Kidney capillary endothelial cell (primary cell): ENCODE measurements at regions not wholly inside any gene's neighbourhood (a gene's known extent, or its start where the extent isn't known, plus 50 kb on each side); places are given as distances from the start of the nearest gene placed in this dataset.
"Not testable (repeated sequence)": the region's sequence is repeated elsewhere in the genome, so short reads cannot be mapped to it uniquely, and the experiment has no call there.

ENCODE experiments used
- DNase-seq: peaks from one replicate; pipeline ENCODE4 v3.0.0-alpha.2; 2018; ENCODE audit warnings: low spot score

- DNase-seq, result no peak
Observed at GRCh38 chrX:40887476-40887875, 152.1 kb upstream of the MED14 start.

- DNase-seq, result no peak
Observed at GRCh38 chrX:40891798-40892197, 156.5 kb upstream of the MED14 start.

- no peak for DNase-seq
Observed at GRCh38 chrX:40893251-40893910, 158.0 kb upstream of the MED14 start.

DNA sequence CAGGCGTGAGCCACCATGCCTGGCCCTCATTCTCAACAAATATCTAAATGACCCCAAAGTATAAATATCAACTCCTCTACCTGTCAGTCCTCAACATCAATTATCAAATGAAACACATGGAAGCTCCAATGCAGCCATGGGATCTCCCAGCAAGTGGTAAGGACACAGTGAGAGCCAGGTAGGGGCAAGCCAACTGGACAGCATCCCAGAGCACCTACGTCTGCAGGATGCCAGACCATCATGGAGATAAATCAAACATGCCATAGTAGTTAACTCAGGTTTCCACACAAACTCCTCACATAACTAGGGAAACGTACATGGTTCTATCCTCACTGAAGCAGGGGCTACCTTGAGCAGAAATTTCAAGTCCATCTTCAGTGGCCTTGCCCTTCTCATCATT lies 159.9 kb upstream of the MED14 start:
- DNase-seq, result no peak

- DNase-seq, result no peak
Observed at GRCh38 chrX:40897718-40898270, 162.5 kb upstream of the MED14 start.

- DNase-seq, result not testable (repeated sequence)
Observed at GRCh38 chrX:40904739-40905138, 169.4 kb upstream of the MED14 start.

- DNase-seq, result peak; percentile 27
Observed at GRCh38 chrX:40908026-40908425, 172.7 kb upstream of the MED14 start.

GRCh38 chrX:40908857-40909475 lies 173.6 kb upstream of the MED14 start:
- peak; percentile 33 for DNase-seq

DNA sequence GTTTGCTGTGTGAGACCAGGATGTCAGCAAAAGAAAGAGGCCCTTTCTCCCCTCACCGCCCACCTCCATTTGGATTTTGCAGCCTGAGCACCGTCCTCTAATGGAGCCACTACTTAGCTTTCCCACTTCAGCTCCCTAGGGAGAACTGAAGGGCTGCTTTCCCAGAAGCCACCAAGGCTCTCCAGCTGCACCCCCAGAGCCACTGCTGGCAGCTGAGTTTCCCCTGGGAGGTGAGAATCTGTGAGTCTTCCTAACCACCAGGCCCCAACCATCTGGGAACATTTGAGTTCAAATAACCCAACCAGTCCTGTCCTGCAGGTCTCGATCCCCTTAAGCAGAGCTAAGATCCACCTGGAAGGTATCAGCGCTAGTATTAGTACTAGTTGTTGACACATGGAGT lies 173.1 kb upstream of the USP9X start:
- DNase-seq, result no peak

DNA sequence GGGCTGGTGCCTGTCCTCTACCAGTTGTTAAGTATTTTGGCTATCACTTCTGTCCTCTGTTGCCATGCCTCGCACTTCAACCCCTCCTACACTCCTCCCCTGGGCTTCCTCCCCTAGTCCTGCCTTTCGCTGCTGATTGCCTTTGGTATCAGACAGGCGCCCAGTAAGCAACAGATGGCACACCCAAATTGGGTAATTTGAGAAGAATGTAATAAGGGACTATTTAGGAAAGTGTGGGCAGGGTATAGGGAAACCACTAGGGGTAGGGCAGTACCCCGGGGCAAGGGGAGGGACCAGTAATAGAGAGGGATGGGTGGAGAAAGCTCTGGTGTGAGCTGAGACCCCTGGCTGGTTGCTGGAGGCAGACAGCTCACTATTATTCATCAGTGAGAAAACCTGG lies 172.7 kb upstream of the USP9X start:
- no peak for DNase-seq

DNA sequence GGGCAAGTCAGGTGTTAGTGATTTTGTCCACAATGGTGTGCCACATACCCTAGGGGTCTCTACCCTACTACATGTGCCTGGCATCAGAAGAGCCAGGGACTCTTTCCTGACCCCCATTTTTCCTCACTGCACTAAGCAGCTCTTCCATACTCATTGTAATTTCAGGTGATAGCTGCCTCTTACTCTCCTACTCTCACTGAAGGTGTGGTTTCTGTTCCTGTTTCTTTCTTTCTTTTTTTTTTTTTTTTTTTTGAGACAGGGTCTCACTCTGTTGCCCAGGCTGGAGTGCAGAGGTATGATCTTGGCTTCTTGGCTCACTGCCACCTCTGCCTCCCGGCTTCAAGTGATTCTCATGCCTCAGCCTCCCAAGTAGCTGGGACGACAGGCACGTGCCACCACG lies 164.9 kb upstream of the USP9X start:
- no peak for DNase-seq

- DNase-seq, result peak; percentile 31
Observed at GRCh38 chrX:40922307-40922706, 162.9 kb upstream of the USP9X start.

- DNase-seq, result not testable (repeated sequence)
Observed at GRCh38 chrX:40926739-40927427, 158.4 kb upstream of the USP9X start.

- DNase-seq, result no peak
Observed at GRCh38 chrX:40928076-40928475, 157.2 kb upstream of the USP9X start.

DNA sequence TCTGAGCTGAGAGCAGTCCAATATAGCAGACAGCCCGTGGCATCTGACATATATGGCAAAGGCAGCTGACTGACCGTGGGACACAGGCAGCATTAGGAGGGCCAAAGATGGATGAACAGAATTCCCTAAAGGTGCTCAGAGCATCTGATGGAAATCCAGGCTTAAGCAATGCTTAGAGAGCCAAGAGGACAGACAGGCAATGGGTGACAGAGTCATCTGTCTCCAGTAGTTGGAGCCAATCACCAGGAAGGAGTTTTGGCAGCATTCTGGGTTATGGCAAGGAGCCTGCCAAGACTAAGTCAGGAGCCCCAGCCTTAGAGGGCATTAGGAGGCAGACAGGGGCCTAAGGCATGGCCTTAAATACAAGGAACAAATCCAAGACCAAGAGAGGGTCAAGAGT lies 153.3 kb upstream of the USP9X start:
- DNase-seq, result no peak

DNA sequence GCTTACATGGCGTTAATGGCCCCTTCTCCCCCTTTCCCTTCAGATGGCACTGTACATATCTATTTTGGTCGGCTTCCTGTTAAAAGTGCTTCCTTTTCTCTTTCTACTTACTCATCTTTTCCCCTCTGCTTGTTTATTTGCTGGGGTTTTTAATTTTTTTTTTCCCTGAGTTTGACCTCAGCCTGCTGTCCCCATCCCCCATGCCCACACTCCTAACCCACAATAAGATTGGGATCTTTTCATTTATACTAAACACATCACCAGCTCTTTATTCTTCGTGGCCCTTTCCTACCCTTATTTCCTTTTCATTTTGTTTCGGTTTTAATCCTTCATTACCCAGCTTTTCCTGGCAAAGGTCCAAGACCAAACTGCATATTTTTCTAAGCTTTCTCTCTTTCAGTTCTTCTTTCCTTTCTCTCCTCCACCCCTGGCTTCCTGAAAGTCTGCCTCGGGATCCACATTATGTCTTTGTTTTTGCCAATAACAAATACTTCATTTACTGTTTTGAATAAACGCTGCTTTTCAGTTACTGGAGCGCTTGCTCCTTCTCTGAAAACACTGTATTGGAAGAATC lies 152.0 kb upstream of the USP9X start:
- no peak for DNase-seq

DNA sequence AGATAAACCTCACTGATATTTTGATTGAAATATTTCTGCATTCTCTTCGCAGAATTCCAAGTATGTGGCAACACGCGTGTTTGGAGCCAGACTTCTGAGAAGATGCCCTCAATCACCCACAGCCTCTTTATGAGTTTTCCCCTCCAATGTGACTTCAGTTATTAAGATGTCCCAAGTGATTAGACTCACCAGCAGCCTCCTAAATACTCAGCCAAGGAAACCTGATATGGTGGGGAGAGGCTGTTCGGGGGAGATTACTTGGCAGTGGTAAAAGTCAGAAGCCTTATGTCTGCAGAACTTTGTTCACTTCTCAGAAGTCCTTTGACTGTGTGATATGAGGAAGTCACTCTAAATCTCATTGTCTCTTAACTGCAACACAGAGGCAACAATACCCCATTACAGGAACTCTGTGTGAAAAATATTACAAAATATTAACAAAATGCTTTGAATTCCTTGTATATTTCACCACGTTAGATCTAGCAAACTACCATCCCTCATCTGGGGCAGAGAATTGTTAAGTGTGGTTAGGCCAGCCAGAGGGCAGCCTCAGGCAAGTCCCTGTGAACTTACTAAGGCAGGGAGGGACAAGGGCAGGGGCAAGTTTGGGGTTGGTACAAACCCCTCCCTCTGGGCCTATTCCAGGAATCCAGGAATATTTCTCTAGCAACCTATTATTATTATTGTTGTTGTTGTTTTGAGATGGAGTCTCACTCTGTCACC lies 151.4 kb upstream of the USP9X start:
- no peak for DNase-seq

- DNase-seq, result no peak
Observed at GRCh38 chrX:40936827-40937226, 148.4 kb upstream of the USP9X start.

GRCh38 chrX:40938423-40938822 lies 146.8 kb upstream of the USP9X start:
- no peak for DNase-seq

GRCh38 chrX:40943093-40943641 lies 142.1 kb upstream of the USP9X start:
- DNase-seq, result no peak

- no peak for DNase-seq
Observed at GRCh38 chrX:40945361-40945713, 139.9 kb upstream of the USP9X start.

- no peak for DNase-seq
Observed at GRCh38 chrX:40947276-40947675, 138.0 kb upstream of the USP9X start.
